Body of pancreas (tissue), 4 donors: ENCODE measurements at regions not wholly inside any gene's neighbourhood (a gene's known extent, or its start where the extent isn't known, plus 50 kb on each side); places are given as distances from the start of the nearest gene placed in this dataset.

Experiments used
- POLR2A ChIP-seq, 3 donors: fragments of 450-650 bp; IDR thresholded peaks; one replicate each; pipeline ENCODE4 v1.6.1; 2016; ENCODE audit warnings: antibody characterized with exemption in 3 of 3, mild to moderate bottlenecking in 2 of 3
- TF ChIP-seq, protein P1 (sequence below), 7 experiments: fragments of 450-650 bp in 4 of 7; fragments of 200-600 bp in 3 of 7; sonication (generic) in 3 of 7; IDR thresholded peaks; one replicate each; pipeline ENCODE4 v1.5.1; 2016 to 2019; ENCODE audit warnings: antibody characterized with exemption in 7 of 7

DNA sequence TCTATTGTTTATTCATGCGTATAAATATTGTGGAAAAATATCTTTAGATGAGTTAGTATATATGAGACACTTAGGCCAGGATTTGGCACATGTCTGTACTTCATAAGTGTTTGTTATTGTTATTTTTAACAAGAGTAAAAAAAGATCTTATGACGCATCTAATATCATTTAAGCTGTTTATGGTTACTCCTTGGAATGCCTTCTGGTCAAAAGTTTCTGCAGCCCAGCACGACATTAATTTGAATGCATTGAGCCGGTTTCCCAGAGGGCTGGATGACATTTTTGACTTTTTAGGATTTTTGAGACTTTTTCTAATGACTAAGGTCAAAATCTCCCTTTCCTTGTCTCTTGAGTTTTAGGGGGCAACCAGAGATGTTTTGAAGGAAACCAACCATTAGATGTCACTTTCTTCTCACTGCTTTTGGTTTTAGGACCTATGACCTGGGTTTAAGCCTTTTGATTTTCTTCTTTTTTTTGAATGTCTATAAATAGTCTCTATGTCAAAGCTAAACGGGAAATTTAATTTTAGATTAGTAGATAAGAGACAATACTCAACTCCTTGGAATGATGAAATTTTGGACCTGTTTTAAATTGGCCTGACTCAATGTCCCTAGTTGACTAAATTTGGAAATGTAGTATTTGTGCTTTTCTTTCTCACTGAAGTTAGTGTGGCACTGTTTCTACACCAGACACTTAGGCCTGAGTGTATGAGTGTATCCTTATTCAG, 215.5 kb downstream of the AEBP2 start:
- TF ChIP-seq POLR2A (IDR thresholded peaks at IDR 0.05) = no peak
- TF ChIP-seq, protein P1, sequence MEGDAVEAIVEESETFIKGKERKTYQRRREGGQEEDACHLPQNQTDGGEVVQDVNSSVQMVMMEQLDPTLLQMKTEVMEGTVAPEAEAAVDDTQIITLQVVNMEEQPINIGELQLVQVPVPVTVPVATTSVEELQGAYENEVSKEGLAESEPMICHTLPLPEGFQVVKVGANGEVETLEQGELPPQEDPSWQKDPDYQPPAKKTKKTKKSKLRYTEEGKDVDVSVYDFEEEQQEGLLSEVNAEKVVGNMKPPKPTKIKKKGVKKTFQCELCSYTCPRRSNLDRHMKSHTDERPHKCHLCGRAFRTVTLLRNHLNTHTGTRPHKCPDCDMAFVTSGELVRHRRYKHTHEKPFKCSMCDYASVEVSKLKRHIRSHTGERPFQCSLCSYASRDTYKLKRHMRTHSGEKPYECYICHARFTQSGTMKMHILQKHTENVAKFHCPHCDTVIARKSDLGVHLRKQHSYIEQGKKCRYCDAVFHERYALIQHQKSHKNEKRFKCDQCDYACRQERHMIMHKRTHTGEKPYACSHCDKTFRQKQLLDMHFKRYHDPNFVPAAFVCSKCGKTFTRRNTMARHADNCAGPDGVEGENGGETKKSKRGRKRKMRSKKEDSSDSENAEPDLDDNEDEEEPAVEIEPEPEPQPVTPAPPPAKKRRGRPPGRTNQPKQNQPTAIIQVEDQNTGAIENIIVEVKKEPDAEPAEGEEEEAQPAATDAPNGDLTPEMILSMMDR (IDR thresholded peaks at IDR 0.05) = no peak
